NCI-H2029 (cell line): ENCODE measurements at regions not wholly inside any gene's neighbourhood (a gene's known extent, or its start where the extent isn't known, plus 50 kb on each side); places are given as distances from the start of the nearest gene placed in this dataset.

Experiments
- DNase-seq: peaks from one replicate; lab custom pipeline; 2025; lab: John Stamatoyannopoulos, UW

DNA sequence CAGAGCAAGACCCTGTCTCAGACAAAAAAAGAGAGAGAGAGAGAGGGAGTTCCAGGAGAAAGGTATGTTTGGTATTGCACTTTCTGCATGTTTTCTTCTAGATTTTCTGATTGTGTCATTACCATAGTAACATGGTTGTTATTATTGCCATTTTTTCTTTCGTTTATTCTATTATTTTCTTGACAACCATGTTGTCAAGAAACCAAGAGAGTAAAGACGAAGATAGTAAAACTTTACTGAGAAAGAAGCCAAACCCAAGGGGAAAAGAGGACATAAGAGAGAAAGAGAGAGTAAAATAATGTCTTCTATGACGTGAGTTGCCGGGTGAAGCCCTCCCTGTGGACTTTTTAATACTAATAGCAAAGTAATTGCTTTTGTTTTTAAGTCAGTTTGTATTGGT is 1186.0 kb upstream of the SEL1L start:
- no peak for DNase-seq

DNA sequence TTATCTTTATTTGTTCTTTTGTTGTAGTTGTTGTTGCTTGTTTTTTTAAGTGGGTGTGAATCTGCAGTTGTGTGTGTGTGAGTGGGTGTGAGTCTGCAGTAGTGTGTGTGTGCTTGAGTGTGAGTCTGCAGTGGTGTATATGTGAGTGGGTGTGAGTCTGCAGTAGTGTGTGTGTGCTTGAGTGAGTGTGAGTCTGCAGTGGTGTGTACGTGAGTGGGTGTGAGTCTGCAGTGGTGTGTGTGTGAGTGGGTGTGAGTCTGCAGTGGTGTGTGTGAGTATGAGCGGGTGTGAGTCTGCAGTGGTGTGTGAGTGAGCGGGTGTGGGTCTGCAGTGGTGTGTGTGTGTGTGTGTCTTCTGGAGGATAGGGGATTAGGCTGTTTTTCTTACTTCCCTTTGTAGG is 1186.8 kb upstream of the SEL1L start:
- DNase-seq, result no peak

GRCh38 chr14:82720946-82721345 is 1187.3 kb upstream of the SEL1L start:
- DNase-seq, result no peak

- DNase-seq, result no peak
Measured at GRCh38 chr14:82724316-82724715, 1190.7 kb upstream of the SEL1L start.

DNA sequence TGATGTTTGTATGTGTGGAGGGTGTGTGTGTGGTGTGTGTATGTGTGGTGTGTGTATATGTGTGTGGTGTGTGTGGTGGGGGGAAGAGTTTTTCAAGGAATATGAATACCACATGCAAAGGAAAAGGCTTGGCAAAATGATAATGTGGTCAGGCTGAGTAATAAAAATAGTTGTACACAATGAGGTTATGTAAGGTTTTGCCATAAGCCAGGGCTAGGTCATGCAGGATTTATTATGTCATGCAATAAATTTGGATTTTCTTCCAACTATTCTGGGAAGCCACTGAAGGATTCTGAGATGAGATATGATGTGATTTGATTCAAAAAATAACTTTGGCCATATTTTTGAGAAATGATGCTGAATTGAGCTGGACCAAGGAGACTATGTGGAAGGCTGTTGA is 1191.6 kb upstream of the SEL1L start:
- no peak for DNase-seq

GRCh38 chr14:82731526-82731925 is 1197.9 kb upstream of the SEL1L start:
- DNase-seq, result no peak

GRCh38 chr14:82740547-82740946 is 1206.9 kb upstream of the SEL1L start:
- no peak for DNase-seq

GRCh38 chr14:82755476-82755875 is 1221.8 kb upstream of the SEL1L start:
- DNase-seq, result no peak

- no peak for DNase-seq
Measured at GRCh38 chr14:82755923-82756322, 1222.3 kb upstream of the SEL1L start.

- DNase-seq, result no peak
Measured at GRCh38 chr14:82757776-82758175, 1224.1 kb upstream of the SEL1L start.

GRCh38 chr14:82759656-82760055 is 1226.0 kb upstream of the SEL1L start:
- DNase-seq, result no peak

GRCh38 chr14:82766123-82766522 is 1232.5 kb upstream of the SEL1L start:
- DNase-seq, result no peak

DNA sequence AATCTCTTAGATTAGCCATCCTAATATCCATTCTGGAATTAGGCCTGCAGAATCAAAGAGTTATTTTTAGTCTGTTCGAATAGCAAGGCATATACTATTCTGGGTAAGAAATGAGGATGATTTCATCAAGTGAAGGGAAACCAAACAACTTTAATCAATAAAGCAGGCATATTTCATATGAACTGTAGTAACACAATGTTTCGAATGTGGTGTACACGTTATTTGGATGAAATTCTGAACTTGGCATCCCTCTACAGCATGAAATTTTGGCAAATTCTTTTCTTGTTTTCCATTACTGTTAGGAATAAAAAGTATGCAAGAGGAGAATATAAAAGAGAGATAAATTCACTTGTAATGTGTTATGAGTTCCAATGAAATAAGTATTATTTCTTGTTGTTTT is 1233.3 kb upstream of the SEL1L start:
- no peak for DNase-seq

- no peak for DNase-seq
Measured at GRCh38 chr14:82776958-82777357, 1243.3 kb upstream of the SEL1L start.

DNA sequence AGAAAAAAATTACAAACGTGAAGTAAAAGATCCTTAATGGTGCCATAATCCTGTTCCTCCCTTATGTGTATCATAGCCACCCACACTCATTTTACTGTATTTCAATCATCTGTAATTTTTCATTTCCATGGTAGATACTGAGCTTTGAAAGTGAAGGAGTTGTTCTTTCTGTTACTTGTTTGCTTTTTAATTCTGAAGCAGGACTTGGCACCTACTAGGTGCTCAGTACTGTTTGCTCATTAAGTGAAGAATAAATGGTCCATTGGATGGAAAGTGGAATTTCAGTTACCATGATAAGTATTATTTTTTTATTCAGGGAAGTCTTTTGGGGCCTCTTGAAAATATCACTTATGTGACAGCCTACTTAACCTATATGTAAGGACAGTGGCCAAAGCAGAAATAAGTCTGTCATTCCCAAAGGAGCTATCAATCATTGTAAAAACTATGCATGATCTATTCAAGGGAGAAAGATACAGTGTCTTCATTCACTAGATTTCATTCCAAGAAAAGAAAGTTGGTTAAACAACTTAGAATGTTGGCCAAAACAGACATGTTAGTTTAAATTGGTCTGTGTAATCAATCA is 1244.4 kb upstream of the SEL1L start:
- no peak for DNase-seq

GRCh38 chr14:82778601-82779000 is 1244.9 kb upstream of the SEL1L start:
- DNase-seq, result no peak

GRCh38 chr14:82779301-82779700 is 1245.6 kb upstream of the SEL1L start:
- no peak for DNase-seq

- DNase-seq, result no peak
Measured at GRCh38 chr14:82785756-82786482, 1252.3 kb upstream of the SEL1L start.

- DNase-seq, result no peak
Measured at GRCh38 chr14:82786483-82786880, 1252.8 kb upstream of the SEL1L start.

- no peak for DNase-seq
Measured at GRCh38 chr14:82796086-82796485, 1262.4 kb upstream of the SEL1L start.

- DNase-seq, result no peak
Measured at GRCh38 chr14:82798276-82798675, 1264.6 kb upstream of the SEL1L start.

GRCh38 chr14:82805892-82806825 is 1272.5 kb upstream of the SEL1L start:
- no peak for DNase-seq

GRCh38 chr14:82811246-82811645 is 1277.6 kb upstream of the SEL1L start:
- DNase-seq, result no peak
